Suprapubic skin (tissue), 4 donors: ENCODE measurements at regions not wholly inside any gene's neighbourhood (a gene's known extent, or its start where the extent isn't known, plus 50 kb on each side); places are given as distances from the start of the nearest gene placed in this dataset.

Experiments
- DNase-seq, 2 donors: peaks; one replicate each; pipeline ENCODE4 v3.0.0-alpha.2; 2019; ENCODE audit warnings: low spot score in 2 of 2
- H3K27ac ChIP-seq: fragments of 200-600 bp; sonication (generic); one replicate; pipeline ENCODE4 v1.5.1; 2019
- H3K27me3 ChIP-seq: fragments of 200-600 bp; sonication (generic); one replicate; pipeline ENCODE4 v1.5.1; 2019
- H3K36me3 ChIP-seq: fragments of 200-600 bp; sonication (generic); one replicate; pipeline ENCODE4 v1.5.1; 2019
- H3K4me1 ChIP-seq: fragments of 200-600 bp; sonication (generic); one replicate; pipeline ENCODE4 v1.5.1; 2019
- H3K4me3 ChIP-seq: fragments of 200-600 bp; sonication (generic); one replicate; pipeline ENCODE4 v1.5.1; 2019; ENCODE audit warnings: mild to moderate bottlenecking
- H3K9me3 ChIP-seq: fragments of 200-600 bp; sonication (generic); one replicate; pipeline ENCODE4 v1.5.1; 2019
- CTCF ChIP-seq, 2 donors: fragments of 200-600 bp in 1 of 2; fragments of 450-650 bp in 1 of 2; sonication (generic) in 1 of 2; IDR thresholded peaks; one replicate each; pipeline ENCODE4 v1.5.1; 2016 to 2019; ENCODE audit warnings: antibody characterized with exemption in 2 of 2, mild to moderate bottlenecking in 1 of 2, moderate library complexity in 1 of 2
- EP300 ChIP-seq: sonication (generic); formaldehyde crosslinking; IDR thresholded peaks from one replicate; pipeline ENCODE4 v1.6.1; 2017; ENCODE audit warnings: antibody characterized with exemption
- POLR2A ChIP-seq, 2 donors: fragments of 450-650 bp; IDR thresholded peaks; one replicate each; pipeline ENCODE4 v1.6.1; 2017; ENCODE audit warnings: antibody characterized with exemption in 2 of 2, mild to moderate bottlenecking in 2 of 2, moderate library complexity in 2 of 2
- POLR2AphosphoS5 ChIP-seq, 3 donors: sonication (generic); formaldehyde crosslinking; IDR thresholded peaks; one replicate each; pipeline ENCODE4 v1.6.1; 2017; ENCODE audit warnings: antibody characterized with exemption in 3 of 3
- WGBS: methylation state at CpG from one replicate; pipeline ENCODE4 v1.1.5; 2018; 5-methylcytosine and 5-hydroxymethylcytosine counted together

GRCh38 chr9:28004900-28005299, 431.6 kb upstream of the C9orf72 start:
- Histone ChIP-seq H3K36me3 (no peaks in the 10 kb centered on the region), H3K27ac (no peak overlapping the region), H3K9me3 (no peaks in the 10 kb centered on the region), H3K27me3 (no peaks in the 10 kb centered on the region), H3K4me1 (no peaks in the 10 kb centered on the region), H3K4me3 (no peak overlapping the region)
- no peak for TF ChIP-seq EP300
- WGBS, result 79% methylated on average over 4 of the region's 4 CpGs
- no peak for DNase-seq

GRCh38 chr9:28005779-28006178, 432.5 kb upstream of the C9orf72 start:
- no peak overlapping the region for H3K4me3 ChIP-seq
- no peak for DNase-seq
- no peaks in the 10 kb centered on the region for H3K4me1 ChIP-seq
- WGBS, result 96% methylated on average over 1 of the region's 1 CpG
- no peaks in the 10 kb centered on the region for H3K9me3 ChIP-seq
- H3K36me3 ChIP-seq, result no peaks in the 10 kb centered on the region
- no peak overlapping the region for H3K27ac ChIP-seq
- TF ChIP-seq CTCF (IDR thresholded peaks at IDR 0.05), result no peak
- no peak for TF ChIP-seq POLR2A (IDR thresholded peaks at IDR 0.05)
- TF ChIP-seq POLR2AphosphoS5 (IDR thresholded peaks at IDR 0.05), result no peak
- TF ChIP-seq EP300, result no peak
- no peaks in the 10 kb centered on the region for H3K27me3 ChIP-seq

- TF ChIP-seq CTCF (IDR thresholded peaks at IDR 0.05), result no peak
- no peak for TF ChIP-seq POLR2A (IDR thresholded peaks at IDR 0.05)
- no peak for TF ChIP-seq EP300
- TF ChIP-seq POLR2AphosphoS5 (IDR thresholded peaks at IDR 0.05), result no peak
- no peak for DNase-seq
- Histone ChIP-seq H3K9me3 (no peaks in the 10 kb centered on the region), H3K27ac (no peak overlapping the region), H3K27me3 (no peaks in the 10 kb centered on the region), H3K36me3 (no peaks in the 10 kb centered on the region), H3K4me1 (no peaks in the 10 kb centered on the region), H3K4me3 (no peak overlapping the region)
- WGBS, result 82% methylated on average over 7 of the region's 7 CpGs
Measured at GRCh38 chr9:28007097-28007817, 434.0 kb upstream of the C9orf72 start.

GRCh38 chr9:28014212-28014611, 440.9 kb upstream of the C9orf72 start:
- H3K4me1 ChIP-seq, result no peaks in the 10 kb centered on the region
- no peaks in the 10 kb centered on the region for H3K27me3 ChIP-seq
- H3K36me3 ChIP-seq, result no peaks in the 10 kb centered on the region
- H3K27ac ChIP-seq, result no peak overlapping the region
- H3K9me3 ChIP-seq, result no peaks in the 10 kb centered on the region
- no peak for TF ChIP-seq POLR2A (IDR thresholded peaks at IDR 0.05)
- no peak for TF ChIP-seq EP300
- TF ChIP-seq CTCF (IDR thresholded peaks at IDR 0.05), result no peak
- no peak for TF ChIP-seq POLR2AphosphoS5 (IDR thresholded peaks at IDR 0.05)
- H3K4me3 ChIP-seq, result no peak overlapping the region
- DNase-seq, result no peak

- WGBS, result 12% methylated on average over 6 of the region's 6 CpGs
- TF ChIP-seq POLR2A (IDR thresholded peaks at IDR 0.05) (no peak), CTCF (IDR thresholded peaks at IDR 0.05) (no peak), EP300 (no peak), POLR2AphosphoS5 (IDR thresholded peaks at IDR 0.05) (no peak)
- Histone ChIP-seq H3K36me3 (no peaks in the 10 kb centered on the region), H3K9me3 (no peaks in the 10 kb centered on the region), H3K27ac (no peak overlapping the region), H3K4me1 (no peaks in the 10 kb centered on the region), H3K4me3 (no peak overlapping the region), H3K27me3 (no peaks in the 10 kb centered on the region)
- no peak for DNase-seq
Measured at GRCh38 chr9:28024676-28025075, 451.4 kb upstream of the C9orf72 start.

GRCh38 chr9:28025186-28025585, 451.9 kb upstream of the C9orf72 start:
- no peaks in the 10 kb centered on the region for H3K9me3 ChIP-seq
- H3K27ac ChIP-seq, result no peak overlapping the region
- DNase-seq, result no peak
- no peak overlapping the region for H3K4me3 ChIP-seq
- no peak for TF ChIP-seq POLR2AphosphoS5 (IDR thresholded peaks at IDR 0.05)
- TF ChIP-seq EP300, result no peak
- no peak for TF ChIP-seq CTCF (IDR thresholded peaks at IDR 0.05)
- no peak for TF ChIP-seq POLR2A (IDR thresholded peaks at IDR 0.05)
- H3K4me1 ChIP-seq, result no peaks in the 10 kb centered on the region
- 71% methylated on average over 2 of the region's 2 CpGs for WGBS
- no peaks in the 10 kb centered on the region for H3K36me3 ChIP-seq
- no peaks in the 10 kb centered on the region for H3K27me3 ChIP-seq
